BJ (cell line): ENCODE measurements at regions not wholly inside any gene's neighbourhood (a gene's known extent, or its start where the extent isn't known, plus 50 kb on each side); places are given as distances from the start of the nearest gene placed in this dataset.

Experiments used
- CTCF ChIA-PET: fragments of 350-600 bp; formaldehyde crosslinking; extraction: SDS; loops from one replicate; lab custom pipeline; 2021; ENCODE audit warnings: antibody characterized with exemption, inconsistent platforms; lab: Yijun Ruan, JAX
- POLR2A ChIA-PET: fragments of 300-600 bp; sonication (Branson Sonifier 250); formaldehyde crosslinking; extraction: SDS; loops from one replicate; lab custom pipeline; 2021; ENCODE audit warnings: antibody characterized with exemption; lab: Charles Lee
- DNase-seq: peaks from one replicate; pipeline ENCODE4 v3.0.0-alpha.2; 2011; ENCODE audit warnings: low read depth
- H3K27me3 ChIP-seq: 2 replicates; pipeline ENCODE4 v1.6.0; 2011; ENCODE audit warnings: low read length; ENCODE audit not compliant: control insufficient read depth, insufficient read depth
- H3K36me3 ChIP-seq: 2 replicates; pipeline ENCODE4 v1.5.1; 2011; ENCODE audit warnings: low read length; ENCODE audit not compliant: control insufficient read depth, insufficient read depth
- H3K4me3 ChIP-seq: 2 replicates; pipeline ENCODE4 v1.5.1; 2011; ENCODE audit warnings: low read depth, mild to moderate bottlenecking, control low read depth, low read length
- CTCF ChIP-seq: IDR thresholded peaks from 2 replicates; pipeline ENCODE4 v1.5.1; 2011; ENCODE audit warnings: low read depth, mild to moderate bottlenecking, control low read depth, inconsistent platforms, low read length, moderate library complexity; ENCODE audit not compliant: insufficient read depth

GRCh38 chr3:59152943-59153342 is 103.1 kb upstream of the CFAP20DC start:
- DNase-seq, result no peak
- Histone ChIP-seq H3K36me3 (no peaks in the 10 kb centered on the region), H3K4me3 (no peak overlapping the region), H3K27me3 (no peaks in the 10 kb centered on the region)
- CTCF ChIA-PET, result no interaction called here
- POLR2A ChIA-PET, result no interaction called here
- TF ChIP-seq CTCF, result no peak

GRCh38 chr3:59150039-59150438 is 100.2 kb upstream of the CFAP20DC start:
- ChIA-PET CTCF (no interaction called here), POLR2A (no interaction called here)
- no peak for TF ChIP-seq CTCF
- H3K4me3 ChIP-seq, result no peak overlapping the region
- no peak for DNase-seq
- peaks cover 2% of the 10 kb centered on the region; the same call in 1 of the 2 replicates for H3K27me3 ChIP-seq
- H3K36me3 ChIP-seq, result no peaks in the 10 kb centered on the region

- no peak for TF ChIP-seq CTCF
- ChIA-PET CTCF (no interaction called here), POLR2A (no interaction called here)
- no peaks in the 10 kb centered on the region for H3K36me3 ChIP-seq
- no peak overlapping the region for H3K4me3 ChIP-seq
- DNase-seq, result no peak
- peaks cover 2% of the 10 kb centered on the region; the same call in 1 of the 2 replicates for H3K27me3 ChIP-seq
Measured at GRCh38 chr3:59149166-59149565, 99.3 kb upstream of the CFAP20DC start.

DNA sequence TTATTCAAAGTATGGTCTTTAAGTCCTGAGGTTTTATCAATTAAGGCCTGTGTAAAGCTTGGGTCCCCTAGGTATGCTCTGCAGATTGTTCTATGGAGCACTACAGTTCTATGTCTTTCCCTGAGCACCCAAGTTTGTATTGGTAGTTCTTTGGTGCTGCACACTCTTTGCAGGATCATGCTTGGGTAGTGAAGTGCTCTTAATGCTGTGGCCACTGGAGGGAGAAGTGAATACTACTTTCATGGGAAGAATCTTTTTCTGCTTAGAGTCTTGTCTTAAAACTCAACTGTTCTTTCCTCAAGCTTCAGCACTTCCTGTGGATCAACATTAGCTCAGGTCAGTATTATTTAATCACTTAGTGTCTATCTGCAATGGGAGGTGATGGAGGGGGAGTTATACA is 93.6 kb upstream of the CFAP20DC start:
- CTCF ChIA-PET, result no interaction called here
- peaks cover 2% of the 10 kb centered on the region; the same call in 1 of the 2 replicates for H3K27me3 ChIP-seq
- no peaks in the 10 kb centered on the region for H3K36me3 ChIP-seq
- TF ChIP-seq CTCF, result peak; percentile 11; the same call in 1 of the 2 replicates
- DNase-seq, result no peak
- H3K4me3 ChIP-seq, result no peak overlapping the region
- POLR2A ChIA-PET, result no interaction called here

GRCh38 chr3:59142556-59142955 is 92.7 kb upstream of the CFAP20DC start:
- Histone ChIP-seq H3K27me3 (peaks cover 2% of the 10 kb centered on the region; the same call in 1 of the 2 replicates), H3K36me3 (no peaks in the 10 kb centered on the region), H3K4me3 (no peak overlapping the region)
- POLR2A ChIA-PET, result no interaction called here
- DNase-seq, result no peak
- CTCF ChIA-PET, result no interaction called here
- no peak for TF ChIP-seq CTCF
